ENCODE measurements at regions not wholly inside any gene's neighbourhood (a gene's known extent, or its start where the extent isn't known, plus 50 kb on each side); places are given as distances from the start of the nearest gene placed in this dataset.
A peak's percentile ranks its signal among the peaks of the same experiment; 100 is the strongest.

DNA sequence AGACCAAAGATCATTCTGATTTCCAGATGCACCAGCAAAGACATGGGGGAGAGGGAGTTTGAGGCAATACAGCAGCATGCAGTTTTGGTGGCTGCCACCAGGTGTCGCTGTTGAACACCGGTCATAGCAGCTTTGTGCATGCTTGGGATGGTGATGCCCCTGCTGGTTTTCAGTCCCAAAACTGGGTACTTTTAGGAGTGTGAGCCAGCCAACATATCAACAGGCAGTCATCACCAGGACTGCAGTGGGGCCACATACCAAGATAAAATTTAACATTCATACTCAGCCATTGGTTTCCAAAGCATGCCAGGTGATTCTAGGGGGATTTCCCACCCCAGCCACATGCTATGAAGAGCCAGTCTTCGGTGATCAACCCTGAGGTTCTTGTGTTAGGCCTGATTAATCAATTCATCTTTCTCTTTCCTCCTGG is 64.2 kb downstream of the PHETA1 start:
- TF ChIP-seq NANOG (IDR thresholded peaks at IDR 0.05; ENCODE audit: borderline replicate concordance), result no peak
- 0 out of 2 replicates have a peak, but pooled peaks have one; percentile 13 for TF ChIP-seq CREB1 (CRISPR knock-in tag; IDR thresholded peaks at IDR 0.05; ENCODE audit: low read depth)
- TF ChIP-seq CTCF (conservative IDR thresholded peaks at IDR 0.05; ENCODE audit: low read depth in 2 of 2), result peak; percentile 87 to 97
- peak; percentile 71 for TF ChIP-seq ZNF331 (CRISPR knock-in tag; IDR thresholded peaks at IDR 0.05; ENCODE audit: low read depth)
- TF ChIP-seq, protein P1, sequence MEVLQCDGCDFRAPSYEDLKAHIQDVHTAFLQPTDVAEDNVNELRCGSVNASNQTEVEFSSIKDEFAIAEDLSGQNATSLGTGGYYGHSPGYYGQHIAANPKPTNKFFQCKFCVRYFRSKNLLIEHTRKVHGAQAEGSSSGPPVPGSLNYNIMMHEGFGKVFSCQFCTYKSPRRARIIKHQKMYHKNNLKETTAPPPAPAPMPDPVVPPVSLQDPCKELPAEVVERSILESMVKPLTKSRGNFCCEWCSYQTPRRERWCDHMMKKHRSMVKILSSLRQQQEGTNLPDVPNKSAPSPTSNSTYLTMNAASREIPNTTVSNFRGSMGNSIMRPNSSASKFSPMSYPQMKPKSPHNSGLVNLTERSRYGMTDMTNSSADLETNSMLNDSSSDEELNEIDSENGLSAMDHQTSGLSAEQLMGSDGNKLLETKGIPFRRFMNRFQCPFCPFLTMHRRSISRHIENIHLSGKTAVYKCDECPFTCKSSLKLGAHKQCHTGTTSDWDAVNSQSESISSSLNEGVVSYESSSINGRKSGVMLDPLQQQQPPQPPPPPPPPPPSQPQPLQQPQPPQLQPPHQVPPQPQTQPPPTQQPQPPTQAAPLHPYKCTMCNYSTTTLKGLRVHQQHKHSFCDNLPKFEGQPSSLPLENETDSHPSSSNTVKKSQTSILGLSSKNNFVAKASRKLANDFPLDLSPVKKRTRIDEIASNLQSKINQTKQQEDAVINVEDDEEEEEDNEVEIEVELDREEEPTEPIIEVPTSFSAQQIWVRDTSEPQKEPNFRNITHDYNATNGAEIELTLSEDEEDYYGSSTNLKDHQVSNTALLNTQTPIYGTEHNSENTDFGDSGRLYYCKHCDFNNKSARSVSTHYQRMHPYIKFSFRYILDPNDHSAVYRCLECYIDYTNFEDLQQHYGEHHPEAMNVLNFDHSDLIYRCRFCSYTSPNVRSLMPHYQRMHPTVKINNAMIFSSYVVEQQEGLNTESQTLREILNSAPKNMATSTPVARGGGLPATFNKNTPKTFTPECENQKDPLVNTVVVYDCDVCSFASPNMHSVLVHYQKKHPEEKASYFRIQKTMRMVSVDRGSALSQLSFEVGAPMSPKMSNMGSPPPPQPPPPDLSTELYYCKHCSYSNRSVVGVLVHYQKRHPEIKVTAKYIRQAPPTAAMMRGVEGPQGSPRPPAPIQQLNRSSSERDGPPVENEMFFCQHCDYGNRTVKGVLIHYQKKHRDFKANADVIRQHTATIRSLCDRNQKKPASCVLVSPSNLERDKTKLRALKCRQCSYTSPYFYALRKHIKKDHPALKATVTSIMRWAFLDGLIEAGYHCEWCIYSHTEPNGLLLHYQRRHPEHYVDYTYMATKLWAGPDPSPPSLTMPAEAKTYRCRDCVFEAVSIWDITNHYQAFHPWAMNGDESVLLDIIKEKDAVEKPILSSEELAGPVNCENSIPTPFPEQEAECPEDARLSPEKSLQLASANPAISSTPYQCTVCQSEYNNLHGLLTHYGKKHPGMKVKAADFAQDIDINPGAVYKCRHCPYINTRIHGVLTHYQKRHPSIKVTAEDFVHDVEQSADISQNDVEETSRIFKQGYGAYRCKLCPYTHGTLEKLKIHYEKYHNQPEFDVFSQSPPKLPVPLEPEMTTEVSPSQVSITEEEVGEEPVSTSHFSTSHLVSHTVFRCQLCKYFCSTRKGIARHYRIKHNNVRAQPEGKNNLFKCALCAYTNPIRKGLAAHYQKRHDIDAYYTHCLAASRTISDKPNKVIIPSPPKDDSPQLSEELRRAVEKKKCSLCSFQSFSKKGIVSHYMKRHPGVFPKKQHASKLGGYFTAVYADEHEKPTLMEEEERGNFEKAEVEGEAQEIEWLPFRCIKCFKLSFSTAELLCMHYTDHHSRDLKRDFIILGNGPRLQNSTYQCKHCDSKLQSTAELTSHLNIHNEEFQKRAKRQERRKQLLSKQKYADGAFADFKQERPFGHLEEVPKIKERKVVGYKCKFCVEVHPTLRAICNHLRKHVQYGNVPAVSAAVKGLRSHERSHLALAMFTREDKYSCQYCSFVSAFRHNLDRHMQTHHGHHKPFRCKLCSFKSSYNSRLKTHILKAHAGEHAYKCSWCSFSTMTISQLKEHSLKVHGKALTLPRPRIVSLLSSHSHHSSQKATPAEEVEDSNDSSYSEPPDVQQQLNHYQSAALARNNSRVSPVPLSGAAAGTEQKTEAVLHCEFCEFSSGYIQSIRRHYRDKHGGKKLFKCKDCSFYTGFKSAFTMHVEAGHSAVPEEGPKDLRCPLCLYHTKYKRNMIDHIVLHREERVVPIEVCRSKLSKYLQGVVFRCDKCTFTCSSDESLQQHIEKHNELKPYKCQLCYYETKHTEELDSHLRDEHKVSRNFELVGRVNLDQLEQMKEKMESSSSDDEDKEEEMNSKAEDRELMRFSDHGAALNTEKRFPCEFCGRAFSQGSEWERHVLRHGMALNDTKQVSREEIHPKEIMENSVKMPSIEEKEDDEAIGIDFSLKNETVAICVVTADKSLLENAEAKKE (CRISPR knock-in tag; IDR thresholded peaks at IDR 0.05), result no peak
- TF ChIP-seq REST (IDR thresholded peaks at IDR 0.05; ENCODE audit: unreplicated experiment), result no peak
- no peak for TF ChIP-seq POLR2AphosphoS5 (IDR thresholded peaks at IDR 0.05; ENCODE audit: low read depth)
- Histone ChIP-seq H3K4me1 (ENCODE audit: insufficient read depth) (no peaks in the 10 kb centered on the region), H3K4me2 (no peak overlapping the region), H3K27ac (ENCODE audit: low read depth) (no peak overlapping the region), H3F3A (replicated peaks; ENCODE audit: low read depth) (no peaks in the 10 kb centered on the region), H4K20me1 (replicated peaks; ENCODE audit: insufficient read depth) (no peaks in the 10 kb centered on the region), H3K4me3 (no peak overlapping the region), H3K9me2 (ENCODE audit: insufficient read depth) (no peaks in the 10 kb centered on the region), H3K79me2 (replicated peaks; ENCODE audit: insufficient read depth) (no peaks in the 10 kb centered on the region), H3K36me3 (ENCODE audit: insufficient read depth) (peaks cover 7% of the 10 kb centered on the region), H3K27me3 (ENCODE audit: insufficient read depth) (no peaks in the 10 kb centered on the region), H2AFZ (no peak overlapping the region)
- Mint-ChIP-seq H3K36me3 (ENCODE audit: low read depth) (peaks cover 41% of the 10 kb centered on the region), H3K4me1 (peaks cover 2% of the 10 kb centered on the region; the same call in 2 of the 3 replicates), H3K9me3 (peaks cover 38% of the 10 kb centered on the region), H3K27ac (no peak overlapping the region), H3K27me3 (ENCODE audit: insufficient read depth, low read depth, poor library complexity) (peaks cover 2% of the 10 kb centered on the region), H3K4me3 (no peak overlapping the region)
- ATAC-seq, result peak; percentile 46; the same call in 2 of the 3 replicates
- DNase-seq (ENCODE audit: low spot score), result peak; percentile 71
